ENCODE measurements at regions not wholly inside any gene's neighbourhood (a gene's known extent, or its start where the extent isn't known, plus 50 kb on each side); places are given as distances from the start of the nearest gene placed in this dataset.

GRCh38 chr13:107642831-107643230 is 572.5 kb downstream of the LIG4 start:
- ChIA-PET CTCF (no interaction called here), RAD21 (ENCODE audit: low non-redundant PET in 1 of 2, low total read pairs in 2 of 2, uncharacterized antibody in 2 of 2, unreplicated experiment in 2 of 2) (no interaction called here), POLR2A (no interaction called here)
- Histone ChIP-seq H2AFZ (ENCODE audit: low read depth, low read length, poor library complexity, severe bottlenecking) (no peak overlapping the region), H3K9me3 (ENCODE audit: control insufficient read depth in 1 of 2, insufficient read depth in 1 of 2, low read depth in 1 of 2, low read length in 2 of 2) (peaks cover 6 to 16% of the 10 kb centered on the region in 2 experiments; a peak in 2 of 4 replicates), H3K4me3 (replicated peaks in 1 of 2; ENCODE audit: low read depth in 1 of 2, low read length in 2 of 2) (no peak overlapping the region), H3K79me2 (ENCODE audit: insufficient read depth, low read length) (no peaks in the 10 kb centered on the region), H3K27me3 (ENCODE audit: insufficient read depth, low read length) (no peaks in the 10 kb centered on the region), H3K9ac (ENCODE audit: low read length) (no peak overlapping the region), H3K4me1 (ENCODE audit: control insufficient read depth in 1 of 2, insufficient read depth in 2 of 2, low read length in 2 of 2) (no peaks in the 10 kb centered on the region), H4K20me1 (ENCODE audit: insufficient read depth) (no peaks in the 10 kb centered on the region), H3K9me2 (ENCODE audit: insufficient read depth) (no peaks in the 10 kb centered on the region), H3K4me2 (ENCODE audit: low read length) (no peak overlapping the region), H3K27ac (ENCODE audit: low read depth, low read length) (no peak overlapping the region), H3K36me3 (ENCODE audit: control insufficient read depth in 1 of 2, insufficient read depth in 2 of 2, low read length in 2 of 2) (no peaks in the 10 kb centered on the region)
- intact Hi-C loops (cut with micrococcal nuclease) = no loop called here
- TF ChIP-seq SIN3A (IDR thresholded peaks at IDR 0.05; ENCODE audit: low read depth) (no peak), RAD21 (IDR thresholded peaks at IDR 0.05; ENCODE audit: low read depth) (no peak), ZFX (IDR thresholded peaks at IDR 0.05) (no peak), EZH2 (IDR thresholded peaks at IDR 0.05) (no peak)
- TF ChIP-seq, protein P1, sequence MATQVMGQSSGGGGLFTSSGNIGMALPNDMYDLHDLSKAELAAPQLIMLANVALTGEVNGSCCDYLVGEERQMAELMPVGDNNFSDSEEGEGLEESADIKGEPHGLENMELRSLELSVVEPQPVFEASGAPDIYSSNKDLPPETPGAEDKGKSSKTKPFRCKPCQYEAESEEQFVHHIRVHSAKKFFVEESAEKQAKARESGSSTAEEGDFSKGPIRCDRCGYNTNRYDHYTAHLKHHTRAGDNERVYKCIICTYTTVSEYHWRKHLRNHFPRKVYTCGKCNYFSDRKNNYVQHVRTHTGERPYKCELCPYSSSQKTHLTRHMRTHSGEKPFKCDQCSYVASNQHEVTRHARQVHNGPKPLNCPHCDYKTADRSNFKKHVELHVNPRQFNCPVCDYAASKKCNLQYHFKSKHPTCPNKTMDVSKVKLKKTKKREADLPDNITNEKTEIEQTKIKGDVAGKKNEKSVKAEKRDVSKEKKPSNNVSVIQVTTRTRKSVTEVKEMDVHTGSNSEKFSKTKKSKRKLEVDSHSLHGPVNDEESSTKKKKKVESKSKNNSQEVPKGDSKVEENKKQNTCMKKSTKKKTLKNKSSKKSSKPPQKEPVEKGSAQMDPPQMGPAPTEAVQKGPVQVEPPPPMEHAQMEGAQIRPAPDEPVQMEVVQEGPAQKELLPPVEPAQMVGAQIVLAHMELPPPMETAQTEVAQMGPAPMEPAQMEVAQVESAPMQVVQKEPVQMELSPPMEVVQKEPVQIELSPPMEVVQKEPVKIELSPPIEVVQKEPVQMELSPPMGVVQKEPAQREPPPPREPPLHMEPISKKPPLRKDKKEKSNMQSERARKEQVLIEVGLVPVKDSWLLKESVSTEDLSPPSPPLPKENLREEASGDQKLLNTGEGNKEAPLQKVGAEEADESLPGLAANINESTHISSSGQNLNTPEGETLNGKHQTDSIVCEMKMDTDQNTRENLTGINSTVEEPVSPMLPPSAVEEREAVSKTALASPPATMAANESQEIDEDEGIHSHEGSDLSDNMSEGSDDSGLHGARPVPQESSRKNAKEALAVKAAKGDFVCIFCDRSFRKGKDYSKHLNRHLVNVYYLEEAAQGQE (IDR thresholded peaks at IDR 0.05; ENCODE audit: low read depth) = no peak
- ATAC-seq (no peak), DNase-seq (ENCODE audit: low read depth, low spot score) (no peak)
- no TSS peak for BruUV-seq (replicated peaks)

DNA sequence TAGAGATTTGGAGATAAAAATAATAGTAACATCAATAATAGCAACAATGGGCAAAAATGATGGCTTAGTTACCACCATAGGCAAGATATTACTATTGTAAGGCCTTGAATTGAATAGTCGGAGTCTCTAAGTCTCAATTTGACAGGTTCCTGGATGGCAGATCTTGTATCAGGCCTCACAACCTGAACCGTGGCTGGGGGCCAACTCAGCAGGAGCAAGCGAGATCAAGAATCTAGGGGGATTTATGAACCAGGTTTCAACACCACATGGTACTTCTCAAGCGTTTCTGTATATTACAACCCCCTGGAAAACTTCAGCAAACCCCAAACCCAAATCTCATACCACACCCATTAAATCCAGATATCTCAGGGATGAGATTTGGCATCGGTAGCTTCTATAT is 573.8 kb downstream of the LIG4 start:
- no peak overlapping the region for H3K4me2 ChIP-seq (ENCODE audit: low read length)
- no TSS peak for BruUV-seq (replicated peaks)
- H3K4me3 ChIP-seq (replicated peaks in 1 of 2; ENCODE audit: low read depth in 1 of 2, low read length in 2 of 2) = no peak overlapping the region
- no peaks in the 10 kb centered on the region for H3K4me1 ChIP-seq (ENCODE audit: control insufficient read depth in 1 of 2, insufficient read depth in 2 of 2, low read length in 2 of 2)
- H3K9me2 ChIP-seq (ENCODE audit: insufficient read depth) = no peaks in the 10 kb centered on the region
- DNase-seq (ENCODE audit: low read depth, low spot score) (no peak), ATAC-seq (no peak)
- no peak overlapping the region for H3K9ac ChIP-seq (ENCODE audit: low read length)
- H3K27ac ChIP-seq (ENCODE audit: low read depth, low read length) = no peak overlapping the region
- H3K36me3 ChIP-seq (ENCODE audit: control insufficient read depth in 1 of 2, insufficient read depth in 2 of 2, low read length in 2 of 2) = no peaks in the 10 kb centered on the region
- intact Hi-C loops (cut with micrococcal nuclease) = no loop called here
- no peaks in the 10 kb centered on the region for H3K27me3 ChIP-seq (ENCODE audit: insufficient read depth, low read length)
- CTCF ChIA-PET = no interaction called here
- no peaks in the 10 kb centered on the region for H3K79me2 ChIP-seq (ENCODE audit: insufficient read depth, low read length)
- H4K20me1 ChIP-seq (ENCODE audit: insufficient read depth) = no peaks in the 10 kb centered on the region
- RAD21 ChIA-PET (ENCODE audit: low non-redundant PET in 1 of 2, low total read pairs in 2 of 2, uncharacterized antibody in 2 of 2, unreplicated experiment in 2 of 2) = no interaction called here
- H2AFZ ChIP-seq (ENCODE audit: low read depth, low read length, poor library complexity, severe bottlenecking) = no peak overlapping the region
- POLR2A ChIA-PET = no interaction called here
- peaks cover 6 to 23% of the 10 kb centered on the region in 2 experiments; a peak in 2 of 4 replicates for H3K9me3 ChIP-seq (ENCODE audit: control insufficient read depth in 1 of 2, insufficient read depth in 1 of 2, low read depth in 1 of 2, low read length in 2 of 2)
- TF ChIP-seq MAX (IDR thresholded peaks at IDR 0.05) (no peak), EGR1 (IDR thresholded peaks at IDR 0.05; ENCODE audit: low read depth) (no peak), SRF (IDR thresholded peaks at IDR 0.05; ENCODE audit: low read depth) (no peak), FOSL1 (IDR thresholded peaks at IDR 0.05; ENCODE audit: low read depth) (no peak), YY1 (IDR thresholded peaks at IDR 0.05; ENCODE audit: extremely low read depth, insufficient replicate concordance, low read depth, low read length) (no peak), ZFX (IDR thresholded peaks at IDR 0.05) (no peak), CBX3 (IDR thresholded peaks at IDR 0.05; ENCODE audit: low read depth) (no peak), CTCF (IDR thresholded peaks at IDR 0.05 in 2 of 3, conservative IDR thresholded peaks at IDR 0.05 in 1 of 3; ENCODE audit: borderline replicate concordance in 1 of 3, insufficient read depth in 1 of 3, low read depth in 2 of 3, low read length in 2 of 3) (no peak), EZH2 (IDR thresholded peaks at IDR 0.05) (no peak), SP1 (IDR thresholded peaks at IDR 0.05; ENCODE audit: low read depth) (no peak)
- TF ChIP-seq, protein P2, sequence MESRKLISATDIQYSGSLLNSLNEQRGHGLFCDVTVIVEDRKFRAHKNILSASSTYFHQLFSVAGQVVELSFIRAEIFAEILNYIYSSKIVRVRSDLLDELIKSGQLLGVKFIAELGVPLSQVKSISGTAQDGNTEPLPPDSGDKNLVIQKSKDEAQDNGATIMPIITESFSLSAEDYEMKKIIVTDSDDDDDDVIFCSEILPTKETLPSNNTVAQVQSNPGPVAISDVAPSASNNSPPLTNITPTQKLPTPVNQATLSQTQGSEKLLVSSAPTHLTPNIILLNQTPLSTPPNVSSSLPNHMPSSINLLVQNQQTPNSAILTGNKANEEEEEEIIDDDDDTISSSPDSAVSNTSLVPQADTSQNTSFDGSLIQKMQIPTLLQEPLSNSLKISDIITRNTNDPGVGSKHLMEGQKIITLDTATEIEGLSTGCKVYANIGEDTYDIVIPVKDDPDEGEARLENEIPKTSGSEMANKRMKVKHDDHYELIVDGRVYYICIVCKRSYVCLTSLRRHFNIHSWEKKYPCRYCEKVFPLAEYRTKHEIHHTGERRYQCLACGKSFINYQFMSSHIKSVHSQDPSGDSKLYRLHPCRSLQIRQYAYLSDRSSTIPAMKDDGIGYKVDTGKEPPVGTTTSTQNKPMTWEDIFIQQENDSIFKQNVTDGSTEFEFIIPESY (IDR thresholded peaks at IDR 0.05; ENCODE audit: extremely low read depth, insufficient replicate concordance, low read length) = no peak
